Astrocyte of the spinal cord (primary cell): ENCODE measurements at regions not wholly inside any gene's neighbourhood (a gene's known extent, or its start where the extent isn't known, plus 50 kb on each side); places are given as distances from the start of the nearest gene placed in this dataset.

Experiments
- DNase-seq: peaks from one replicate; pipeline ENCODE4 v3.0.0; 2011; ENCODE audit warnings: low read depth, low spot score
- H3K4me3 ChIP-seq: 2 replicates; pipeline ENCODE4 v1.5.1; 2011; ENCODE audit warnings: low read depth, mild to moderate bottlenecking, low read length, moderate library complexity
- in situ Hi-C: cut with HindIII; loops from 2 replicates; pipeline ENCODE4 v1.10.0; 2017; ENCODE audit warnings: low sequenced_read_pairs
- TF ChIP-seq, protein P1 (sequence below): IDR thresholded peaks from 2 replicates; pipeline ENCODE4 v1.5.1; 2012; ENCODE audit warnings: low read depth, mild to moderate bottlenecking, low read length, inconsistent platforms

DNA sequence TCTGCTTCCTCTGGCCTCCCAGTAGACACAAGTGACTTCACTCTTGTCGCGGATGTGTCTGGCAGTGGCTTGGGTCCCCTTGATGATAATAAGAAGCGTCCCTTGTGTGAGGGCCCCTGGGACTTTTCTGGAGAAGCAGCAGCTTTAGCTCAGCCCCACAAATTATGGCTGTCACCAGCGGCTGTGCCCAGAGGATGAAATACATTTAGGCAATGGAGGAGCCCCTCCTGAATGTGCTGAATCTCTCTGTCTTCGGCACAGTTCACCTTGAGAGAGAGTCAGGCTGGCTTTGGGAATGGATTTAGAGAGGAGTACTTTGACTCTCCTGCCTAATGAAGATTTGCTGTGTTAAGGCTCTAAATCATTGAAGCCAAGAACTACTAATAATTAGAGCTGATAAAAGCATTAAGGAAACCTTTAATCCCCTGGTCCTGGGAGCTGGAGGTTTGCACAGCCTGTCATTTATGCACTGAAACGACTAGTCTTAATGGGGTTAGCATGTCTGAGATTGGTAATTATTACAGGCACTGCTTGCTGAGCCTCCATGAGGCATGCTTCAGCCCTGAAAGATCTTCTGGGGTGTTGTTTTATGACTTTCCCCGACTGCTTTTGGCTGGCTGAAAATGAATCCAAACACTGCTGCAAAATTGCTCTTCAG is 127.0 kb downstream of the TENT4A start:
- DNase-seq, result no peak
- no peak overlapping the region for H3K4me3 ChIP-seq
- in situ Hi-C loops, result no loop called here
- TF ChIP-seq, protein P1, sequence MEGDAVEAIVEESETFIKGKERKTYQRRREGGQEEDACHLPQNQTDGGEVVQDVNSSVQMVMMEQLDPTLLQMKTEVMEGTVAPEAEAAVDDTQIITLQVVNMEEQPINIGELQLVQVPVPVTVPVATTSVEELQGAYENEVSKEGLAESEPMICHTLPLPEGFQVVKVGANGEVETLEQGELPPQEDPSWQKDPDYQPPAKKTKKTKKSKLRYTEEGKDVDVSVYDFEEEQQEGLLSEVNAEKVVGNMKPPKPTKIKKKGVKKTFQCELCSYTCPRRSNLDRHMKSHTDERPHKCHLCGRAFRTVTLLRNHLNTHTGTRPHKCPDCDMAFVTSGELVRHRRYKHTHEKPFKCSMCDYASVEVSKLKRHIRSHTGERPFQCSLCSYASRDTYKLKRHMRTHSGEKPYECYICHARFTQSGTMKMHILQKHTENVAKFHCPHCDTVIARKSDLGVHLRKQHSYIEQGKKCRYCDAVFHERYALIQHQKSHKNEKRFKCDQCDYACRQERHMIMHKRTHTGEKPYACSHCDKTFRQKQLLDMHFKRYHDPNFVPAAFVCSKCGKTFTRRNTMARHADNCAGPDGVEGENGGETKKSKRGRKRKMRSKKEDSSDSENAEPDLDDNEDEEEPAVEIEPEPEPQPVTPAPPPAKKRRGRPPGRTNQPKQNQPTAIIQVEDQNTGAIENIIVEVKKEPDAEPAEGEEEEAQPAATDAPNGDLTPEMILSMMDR, result no peak

DNA sequence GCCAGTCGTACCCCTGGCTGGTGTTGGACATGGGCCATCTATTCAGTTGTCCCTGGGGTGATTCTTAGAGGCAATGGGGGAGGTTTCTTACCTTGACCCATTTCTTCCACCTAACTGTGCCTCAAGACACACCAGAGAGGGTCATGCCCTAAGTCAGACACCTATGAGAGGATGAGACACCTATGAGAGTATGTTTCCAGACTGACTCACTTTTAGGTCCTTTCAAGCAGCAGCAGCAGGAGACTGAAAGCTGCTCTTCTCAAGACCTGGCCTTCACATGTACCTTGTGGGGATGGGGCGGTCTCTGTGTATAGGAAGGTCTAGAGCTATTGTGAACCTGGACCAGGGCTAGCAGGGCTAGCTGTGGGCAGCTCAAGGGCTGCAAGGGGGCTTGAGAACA is 130.1 kb downstream of the TENT4A start:
- DNase-seq, result no peak
- in situ Hi-C loops, result no loop called here
- TF ChIP-seq, protein P1, result no peak
- no peak overlapping the region for H3K4me3 ChIP-seq

DNA sequence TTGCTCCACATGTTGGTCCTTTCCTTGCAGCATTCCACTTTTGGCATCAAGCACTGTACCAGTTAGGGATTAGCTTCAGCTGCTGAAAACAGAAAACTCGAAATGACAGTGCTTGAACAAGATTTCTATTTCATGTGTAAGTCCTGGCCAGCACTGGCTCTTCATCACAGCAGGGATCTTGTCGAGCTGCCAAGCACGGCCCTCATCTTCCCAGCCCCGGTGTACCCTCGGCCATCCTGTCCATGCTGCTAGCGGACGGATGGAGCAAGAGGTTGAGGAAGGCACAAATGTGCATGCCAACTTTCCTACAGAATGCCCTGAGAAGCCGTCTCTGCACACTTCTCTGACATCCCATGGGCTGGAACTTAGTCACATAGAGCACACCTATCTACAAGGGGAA is 130.6 kb downstream of the TENT4A start:
- TF ChIP-seq, protein P1, result no peak
- H3K4me3 ChIP-seq, result no peak overlapping the region
- DNase-seq, result no peak
- in situ Hi-C loops, result no loop called here

DNA sequence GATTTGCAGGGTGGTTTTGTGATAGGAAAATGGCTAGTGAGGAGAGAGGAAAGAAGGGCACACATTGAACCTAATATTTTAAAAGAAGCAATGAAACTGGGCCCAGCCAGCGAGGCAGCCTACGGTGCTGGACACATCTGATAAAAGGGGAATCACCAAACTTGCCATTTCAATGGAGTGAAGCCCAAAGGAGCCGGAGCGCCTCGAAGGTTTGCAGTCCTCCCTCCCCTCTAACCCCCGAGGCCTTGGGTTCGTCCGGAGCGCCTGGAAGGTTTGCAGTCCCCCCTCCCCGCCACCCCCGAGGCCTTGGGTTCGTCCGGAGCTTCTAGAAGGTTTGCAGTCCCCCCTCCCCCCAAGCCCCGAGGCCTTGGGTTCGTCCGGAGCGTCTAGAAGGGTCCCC is 132.6 kb downstream of the TENT4A start:
- TF ChIP-seq, protein P1, result no peak
- DNase-seq, result no peak
- no peak overlapping the region for H3K4me3 ChIP-seq
- in situ Hi-C loops, result no loop called here

DNA sequence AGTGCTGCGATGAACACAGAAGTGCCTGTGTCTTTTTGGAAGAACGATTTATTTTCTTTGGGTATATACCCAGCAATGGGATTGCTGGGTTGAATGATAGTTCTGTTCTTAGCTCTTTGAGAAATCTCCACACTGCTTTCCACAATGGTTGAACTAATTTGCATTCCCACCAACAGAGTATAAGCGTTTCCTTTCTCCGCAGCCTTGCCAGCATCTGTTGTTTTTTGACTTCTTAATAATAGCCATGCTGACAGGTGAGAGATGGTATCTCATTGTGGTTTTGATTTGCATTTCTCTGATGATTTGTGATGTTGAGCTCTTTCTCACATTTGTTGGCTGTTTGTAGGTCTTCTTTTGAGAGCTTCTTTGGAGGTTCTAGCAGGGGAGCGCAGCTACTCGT is 134.6 kb downstream of the TENT4A start:
- in situ Hi-C loops, result no loop called here
- DNase-seq, result no peak
- TF ChIP-seq, protein P1, result no peak
- no peak overlapping the region for H3K4me3 ChIP-seq

DNA sequence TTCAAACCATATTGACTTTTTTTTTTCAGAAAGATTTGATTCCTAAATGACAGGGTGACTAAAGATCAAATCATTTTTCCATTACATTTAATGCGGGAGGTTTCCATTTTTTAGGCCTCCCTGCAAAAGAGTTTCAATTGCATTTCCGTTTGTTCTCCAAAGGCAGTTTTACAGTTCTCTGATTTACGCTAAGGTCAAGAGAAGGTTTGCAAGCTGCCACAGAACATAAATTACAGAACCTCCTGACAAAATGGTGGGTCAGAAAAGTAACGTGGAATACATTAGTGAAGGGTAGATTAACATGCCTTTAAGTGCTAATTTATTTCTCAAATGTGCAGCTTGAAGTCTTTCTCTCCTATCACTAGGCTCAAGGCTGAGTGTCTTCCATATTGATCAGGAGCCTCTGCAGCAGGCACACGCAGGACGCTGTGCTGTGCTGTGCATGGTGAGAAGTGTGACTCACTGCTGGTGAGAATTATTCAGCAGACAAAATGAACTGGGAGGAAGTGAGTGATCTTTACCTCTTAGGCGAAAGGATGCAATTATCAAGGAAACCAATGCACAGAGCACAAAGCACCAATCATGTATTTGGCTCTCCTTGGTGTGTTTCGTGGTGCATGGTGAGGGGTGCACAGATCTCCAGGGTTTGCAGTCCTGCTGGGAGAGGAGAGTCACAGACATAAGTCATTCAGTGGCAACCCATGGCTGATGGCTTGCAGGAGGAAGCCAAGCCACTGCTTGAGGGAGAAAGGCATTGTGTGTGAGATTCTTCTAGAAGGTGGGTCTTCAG is 136.3 kb downstream of the TENT4A start:
- TF ChIP-seq, protein P1, result no peak
- no peak for DNase-seq
- no peak overlapping the region for H3K4me3 ChIP-seq
- in situ Hi-C loops, result no loop called here
